CD4-positive, alpha-beta T cell (primary cell): ENCODE measurements at regions not wholly inside any gene's neighbourhood (a gene's known extent, or its start where the extent isn't known, plus 50 kb on each side); places are given as distances from the start of the nearest gene placed in this dataset.

Experiments
- ATAC-seq: fragments of 200-7000 bp; cut with Tn5 transposase; one replicate; pipeline ENCODE4 v1.10.0; 2022; ENCODE audit warnings: mild to moderate bottlenecking; ENCODE audit not compliant: poor library complexity
- CTCF ChIA-PET: fragments of 350-600 bp; sonication (Branson Sonifier 250); formaldehyde crosslinking; loops from one replicate; lab custom pipeline; 2021; ENCODE audit warnings: antibody characterized with exemption, inconsistent platforms; lab: Charles Lee
- POLR2A ChIA-PET: fragments of 350-600 bp; sonication (Branson Sonifier 250); formaldehyde crosslinking; loops from one replicate; lab custom pipeline; 2021; ENCODE audit warnings: antibody characterized with exemption, inconsistent platforms; lab: Charles Lee
- DNase-seq, 14 experiments: peaks; one replicate each; pipeline ENCODE4 v3.0.0-alpha.2; 2013 to 2020; ENCODE audit warnings: mixed read lengths in 2 of 14
- H3K27ac ChIP-seq, 2 donors: one replicate each; pipeline versions ENCODE4 v1.5.1 to v1.7.0; 2013; ENCODE audit warnings: low read length in 2 of 2, low read depth in 1 of 2, mild to moderate bottlenecking in 1 of 2
- H3K27me3 ChIP-seq, 2 experiments: 1 replicate in 1 of 2; 2 replicates in 1 of 2; pipeline versions ENCODE4 v1.6.1 to v1.7.0; 2013; ENCODE audit warnings: low read length in 2 of 2, control low read depth in 1 of 2, mild to moderate bottlenecking in 1 of 2, moderate library complexity in 1 of 2; ENCODE audit not compliant: insufficient read depth in 2 of 2, control insufficient read depth in 1 of 2
- H3K36me3 ChIP-seq: one replicate; pipeline ENCODE4 v1.6.1; 2013; ENCODE audit warnings: low read length, control low read depth; ENCODE audit not compliant: insufficient read depth
- H3K4me1 ChIP-seq: one replicate; pipeline ENCODE4 v1.6.1; 2013; ENCODE audit warnings: low read length, control low read depth; ENCODE audit not compliant: insufficient read depth
- H3K4me3 ChIP-seq: one replicate; pipeline ENCODE4 v1.5.1; 2013; ENCODE audit warnings: mild to moderate bottlenecking, low read length, moderate library complexity
- H3K9me3 ChIP-seq, 2 experiments: 1 replicate in 1 of 2; 2 replicates in 1 of 2; pipeline versions ENCODE4 v1.6.1 to v1.7.0; 2013; ENCODE audit warnings: low read length in 2 of 2, mild to moderate bottlenecking in 2 of 2, control low read depth in 1 of 2, moderate library complexity in 1 of 2; ENCODE audit not compliant: control insufficient read depth in 1 of 2, insufficient read depth in 1 of 2
- H3K27ac Mint-ChIP-seq: one replicate; pipeline ENCODE4 v1.8.0; 2020; ENCODE audit warnings: mixed read lengths
- H3K27me3 Mint-ChIP-seq: one replicate; pipeline ENCODE4 v1.8.0; 2021; ENCODE audit warnings: mixed read lengths
- H3K36me3 Mint-ChIP-seq: one replicate; pipeline ENCODE4 v1.8.0; 2021; ENCODE audit warnings: low read depth, mixed read lengths
- H3K4me1 Mint-ChIP-seq: one replicate; pipeline ENCODE4 v1.8.0; 2021; ENCODE audit warnings: low read depth, mixed read lengths
- H3K4me3 Mint-ChIP-seq: one replicate; pipeline ENCODE4 v1.8.0; 2020; ENCODE audit warnings: mild to moderate bottlenecking, mixed read lengths
- H3K9me3 Mint-ChIP-seq: one replicate; pipeline ENCODE4 v1.8.0; 2020; ENCODE audit warnings: mixed read lengths
- intact Hi-C, 2 experiments: fragments of 100-400 bp; cut with DNase I in 1 of 2; cut with micrococcal nuclease in 1 of 2; formaldehyde crosslinking; loops; one replicate each; pipeline versions ENCODE4 v1.15.1 to v1.9.0; 2023 to 2025; cut with DNase I, micrococcal nuclease
- TF ChIP-seq, protein P1 (sequence below): fragments of 200-600 bp; IDR thresholded peaks from one replicate; pipeline ENCODE4 v1.8.0; 2022; ENCODE audit warnings: antibody characterized with exemption, mild to moderate bottlenecking

- POLR2A ChIA-PET, result no interaction called here
- ATAC-seq (no peak), DNase-seq (no peak)
- Histone ChIP-seq H3K9me3 (peaks cover 0 to 9% of the 10 kb centered on the region in 2 experiments), H3K27me3 (no peaks in the 10 kb centered on the region), H3K36me3 (no peaks in the 10 kb centered on the region), H3K4me3 (no peak overlapping the region), H3K4me1 (no peaks in the 10 kb centered on the region), H3K27ac (no peak overlapping the region)
- Mint-ChIP-seq H3K4me3 (no peak overlapping the region), H3K9me3 (peaks cover 7% of the 10 kb centered on the region), H3K27me3 (no peaks in the 10 kb centered on the region), H3K36me3 (no peaks in the 10 kb centered on the region), H3K27ac (no peak overlapping the region), H3K4me1 (no peaks in the 10 kb centered on the region)
- intact Hi-C loops, result no loop called here
- CTCF ChIA-PET, result no interaction called here
- TF ChIP-seq, protein P1, sequence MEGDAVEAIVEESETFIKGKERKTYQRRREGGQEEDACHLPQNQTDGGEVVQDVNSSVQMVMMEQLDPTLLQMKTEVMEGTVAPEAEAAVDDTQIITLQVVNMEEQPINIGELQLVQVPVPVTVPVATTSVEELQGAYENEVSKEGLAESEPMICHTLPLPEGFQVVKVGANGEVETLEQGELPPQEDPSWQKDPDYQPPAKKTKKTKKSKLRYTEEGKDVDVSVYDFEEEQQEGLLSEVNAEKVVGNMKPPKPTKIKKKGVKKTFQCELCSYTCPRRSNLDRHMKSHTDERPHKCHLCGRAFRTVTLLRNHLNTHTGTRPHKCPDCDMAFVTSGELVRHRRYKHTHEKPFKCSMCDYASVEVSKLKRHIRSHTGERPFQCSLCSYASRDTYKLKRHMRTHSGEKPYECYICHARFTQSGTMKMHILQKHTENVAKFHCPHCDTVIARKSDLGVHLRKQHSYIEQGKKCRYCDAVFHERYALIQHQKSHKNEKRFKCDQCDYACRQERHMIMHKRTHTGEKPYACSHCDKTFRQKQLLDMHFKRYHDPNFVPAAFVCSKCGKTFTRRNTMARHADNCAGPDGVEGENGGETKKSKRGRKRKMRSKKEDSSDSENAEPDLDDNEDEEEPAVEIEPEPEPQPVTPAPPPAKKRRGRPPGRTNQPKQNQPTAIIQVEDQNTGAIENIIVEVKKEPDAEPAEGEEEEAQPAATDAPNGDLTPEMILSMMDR, result no peak
Measured at GRCh38 chr7:72467237-72467636, 55.1 kb upstream of the CALN1 start.

DNA sequence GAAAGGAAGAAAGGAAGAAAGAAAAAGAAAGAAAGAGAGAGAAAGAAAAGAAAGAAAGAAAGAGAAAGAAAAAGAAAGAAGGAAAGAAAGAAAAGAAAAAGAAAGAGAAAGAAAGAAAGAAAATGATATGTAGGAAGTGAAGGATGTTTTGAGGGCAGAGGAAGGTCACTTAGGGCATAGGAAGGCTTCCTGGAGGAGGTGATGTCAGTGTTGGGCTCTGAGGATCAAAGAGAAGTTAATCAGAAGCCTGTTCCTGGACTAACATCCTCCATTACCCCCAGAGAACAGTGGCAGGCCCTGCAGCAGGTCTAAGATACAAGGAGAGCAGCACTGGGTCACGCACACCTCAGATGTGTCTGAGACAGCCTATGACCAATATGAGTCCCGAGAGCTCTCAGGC lies 54.7 kb upstream of the CALN1 start:
- no peak for DNase-seq
- H3K27ac Mint-ChIP-seq, result no peak overlapping the region
- H3K4me1 Mint-ChIP-seq, result no peaks in the 10 kb centered on the region
- Histone ChIP-seq H3K4me1 (no peaks in the 10 kb centered on the region), H3K27me3 (no peaks in the 10 kb centered on the region), H3K27ac (no peak overlapping the region), H3K36me3 (no peaks in the 10 kb centered on the region), H3K9me3 (peaks cover 0 to 7% of the 10 kb centered on the region in 2 experiments), H3K4me3 (no peak overlapping the region)
- TF ChIP-seq, protein P1, result no peak
- no peak for ATAC-seq
- ChIA-PET CTCF (no interaction called here), POLR2A (no interaction called here)
- no peaks in the 10 kb centered on the region for H3K27me3 Mint-ChIP-seq
- no peaks in the 10 kb centered on the region for H3K36me3 Mint-ChIP-seq
- H3K4me3 Mint-ChIP-seq, result no peak overlapping the region
- intact Hi-C loops, result no loop called here
- H3K9me3 Mint-ChIP-seq, result peaks cover 7% of the 10 kb centered on the region

DNA sequence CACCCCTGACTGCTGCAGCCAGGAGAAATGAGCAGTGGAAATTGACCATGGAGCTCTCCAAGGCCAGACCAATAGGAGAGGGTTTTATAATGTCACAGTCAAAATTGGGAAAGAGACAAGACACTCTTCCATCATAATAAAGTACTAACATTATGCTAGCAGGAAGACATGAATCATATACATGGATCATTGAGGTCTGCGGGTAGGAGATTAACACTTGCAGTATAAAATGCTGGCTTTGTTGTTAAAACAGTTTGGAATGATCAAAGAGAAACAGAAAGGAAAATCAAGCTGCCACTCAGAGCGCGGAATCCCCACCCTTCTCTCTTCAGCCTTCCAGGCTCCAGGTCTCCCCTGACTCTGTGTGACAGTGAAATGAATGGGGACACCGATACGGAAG lies 53.4 kb upstream of the CALN1 start:
- intact Hi-C loops, result no loop called here
- no peaks in the 10 kb centered on the region for H3K27me3 Mint-ChIP-seq
- TF ChIP-seq, protein P1, result no peak
- CTCF ChIA-PET, result no interaction called here
- Histone ChIP-seq H3K27me3 (no peaks in the 10 kb centered on the region), H3K27ac (no peak overlapping the region), H3K4me3 (no peak overlapping the region), H3K9me3 (peaks cover 0 to 7% of the 10 kb centered on the region in 2 experiments), H3K36me3 (no peaks in the 10 kb centered on the region), H3K4me1 (no peaks in the 10 kb centered on the region)
- no peaks in the 10 kb centered on the region for H3K4me1 Mint-ChIP-seq
- DNase-seq, result no peak
- POLR2A ChIA-PET, result no interaction called here
- no peak overlapping the region for H3K4me3 Mint-ChIP-seq
- no peaks in the 10 kb centered on the region for H3K36me3 Mint-ChIP-seq
- no peak overlapping the region for H3K27ac Mint-ChIP-seq
- H3K9me3 Mint-ChIP-seq, result peaks cover 8% of the 10 kb centered on the region
- no peak for ATAC-seq
